ENCODE measurements at regions not wholly inside any gene's neighbourhood (a gene's known extent, or its start where the extent isn't known, plus 50 kb on each side); places are given as distances from the start of the nearest gene placed in this dataset.

DNA sequence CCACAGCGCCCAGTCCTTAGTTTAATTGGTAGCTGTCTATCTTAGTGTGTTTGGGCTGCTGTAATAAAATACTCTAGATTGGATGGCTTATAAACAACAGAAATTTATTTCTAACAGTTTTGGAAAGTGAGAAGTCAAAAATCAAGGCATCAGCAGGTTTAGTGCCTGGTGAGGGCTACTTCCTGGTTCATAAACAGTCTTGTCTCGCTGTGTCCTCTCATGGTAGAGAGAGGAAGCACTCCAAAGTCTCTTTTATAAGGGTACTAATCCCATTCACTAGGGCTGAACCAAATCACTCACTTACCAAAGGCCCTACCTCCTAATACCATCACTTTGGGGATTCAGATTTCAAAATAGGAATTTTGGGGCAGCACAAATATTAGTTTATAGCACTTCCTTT, 336.9 kb upstream of the RSPO3 start:
- no peak for DNase-seq (ENCODE audit: low read depth)
- TF ChIP-seq, protein P1, sequence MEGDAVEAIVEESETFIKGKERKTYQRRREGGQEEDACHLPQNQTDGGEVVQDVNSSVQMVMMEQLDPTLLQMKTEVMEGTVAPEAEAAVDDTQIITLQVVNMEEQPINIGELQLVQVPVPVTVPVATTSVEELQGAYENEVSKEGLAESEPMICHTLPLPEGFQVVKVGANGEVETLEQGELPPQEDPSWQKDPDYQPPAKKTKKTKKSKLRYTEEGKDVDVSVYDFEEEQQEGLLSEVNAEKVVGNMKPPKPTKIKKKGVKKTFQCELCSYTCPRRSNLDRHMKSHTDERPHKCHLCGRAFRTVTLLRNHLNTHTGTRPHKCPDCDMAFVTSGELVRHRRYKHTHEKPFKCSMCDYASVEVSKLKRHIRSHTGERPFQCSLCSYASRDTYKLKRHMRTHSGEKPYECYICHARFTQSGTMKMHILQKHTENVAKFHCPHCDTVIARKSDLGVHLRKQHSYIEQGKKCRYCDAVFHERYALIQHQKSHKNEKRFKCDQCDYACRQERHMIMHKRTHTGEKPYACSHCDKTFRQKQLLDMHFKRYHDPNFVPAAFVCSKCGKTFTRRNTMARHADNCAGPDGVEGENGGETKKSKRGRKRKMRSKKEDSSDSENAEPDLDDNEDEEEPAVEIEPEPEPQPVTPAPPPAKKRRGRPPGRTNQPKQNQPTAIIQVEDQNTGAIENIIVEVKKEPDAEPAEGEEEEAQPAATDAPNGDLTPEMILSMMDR (conservative IDR thresholded peaks at IDR 0.05; ENCODE audit: control insufficient read depth, insufficient read depth, low read depth, low read length), result no peak

GRCh38 chr6:126784161-126784790, 334.2 kb upstream of the RSPO3 start:
- H3K4me3 ChIP-seq (ENCODE audit: control insufficient read depth, low read depth, low read length), result no peak overlapping the region
- TF ChIP-seq, protein P1 (conservative IDR thresholded peaks at IDR 0.05; ENCODE audit: control insufficient read depth, insufficient read depth, low read depth, low read length), result no peak
- DNase-seq (ENCODE audit: low read depth), result no peak

More for the DNA sequence above, 336.9 kb upstream of the RSPO3 start:
- H3K4me3 ChIP-seq (ENCODE audit: control insufficient read depth, low read depth, low read length), result no peak overlapping the region

DNA sequence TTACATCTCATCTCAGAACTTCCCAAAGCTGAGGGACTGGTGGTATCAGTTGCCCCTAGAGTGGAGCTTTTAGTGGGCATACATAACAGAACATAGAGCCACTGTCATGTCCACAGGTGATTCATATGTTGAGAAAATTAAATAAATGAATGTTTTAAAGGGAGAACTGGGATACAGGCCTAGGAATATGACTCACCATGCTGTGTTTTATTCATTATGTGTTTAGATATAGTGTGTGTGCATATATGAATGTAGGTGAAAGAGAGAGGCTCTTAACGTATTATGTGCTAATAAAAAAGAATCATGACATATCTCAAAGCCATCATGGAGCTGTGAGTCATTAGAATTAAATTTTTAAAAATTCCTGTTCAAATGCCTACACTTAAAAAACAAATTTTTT, 332.2 kb upstream of the RSPO3 start:
- peak; percentile 54 for DNase-seq (ENCODE audit: low read depth)
- TF ChIP-seq, protein P1 (conservative IDR thresholded peaks at IDR 0.05; ENCODE audit: control insufficient read depth, insufficient read depth, low read depth, low read length), result no peak
- no peak overlapping the region for H3K4me3 ChIP-seq (ENCODE audit: control insufficient read depth, low read depth, low read length)

DNA sequence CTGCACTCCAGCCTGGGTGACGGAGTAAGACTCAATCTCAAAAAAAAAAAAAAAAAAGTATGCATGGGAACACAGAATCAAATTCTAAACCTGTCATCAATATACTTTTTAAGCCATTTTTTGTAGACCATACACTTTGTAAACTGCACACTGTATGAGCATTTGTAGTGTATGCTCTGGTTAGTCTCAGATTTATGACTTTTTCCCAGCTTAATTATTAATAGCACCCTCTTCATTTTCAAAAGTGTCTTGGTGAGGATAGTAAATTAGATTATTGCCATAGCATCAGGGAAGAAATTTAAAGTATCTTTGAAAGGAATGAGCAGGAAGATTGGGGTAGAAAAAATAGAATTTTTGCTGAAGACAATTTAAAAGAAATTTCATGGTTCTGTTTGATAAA, 330.8 kb upstream of the RSPO3 start:
- H3K4me3 ChIP-seq (ENCODE audit: control insufficient read depth, low read depth, low read length), result no peak overlapping the region
- no peak for DNase-seq (ENCODE audit: low read depth)
- TF ChIP-seq, protein P1 (conservative IDR thresholded peaks at IDR 0.05; ENCODE audit: control insufficient read depth, insufficient read depth, low read depth, low read length), result no peak

GRCh38 chr6:126788861-126789365, 329.6 kb upstream of the RSPO3 start:
- TF ChIP-seq, protein P1 (conservative IDR thresholded peaks at IDR 0.05; ENCODE audit: control insufficient read depth, insufficient read depth, low read depth, low read length), result no peak
- no peak overlapping the region for H3K4me3 ChIP-seq (ENCODE audit: control insufficient read depth, low read depth, low read length)
- DNase-seq (ENCODE audit: low read depth), result no peak

- H3K4me3 ChIP-seq (ENCODE audit: control insufficient read depth, low read depth, low read length), result no peak overlapping the region
- TF ChIP-seq, protein P1 (conservative IDR thresholded peaks at IDR 0.05; ENCODE audit: control insufficient read depth, insufficient read depth, low read depth, low read length), result no peak
- no peak for DNase-seq (ENCODE audit: low read depth)
These were observed 326.0 kb upstream of the RSPO3 start for GRCh38 chr6:126792340-126793085.

All from fibroblast of mammary gland (primary cell).